Spleen (tissue), 11 donors: ENCODE measurements at regions not wholly inside any gene's neighbourhood (a gene's known extent, or its start where the extent isn't known, plus 50 kb on each side); places are given as distances from the start of the nearest gene placed in this dataset.
A peak's percentile ranks its signal among the peaks of the same experiment; 100 is the strongest.

Experiments
- DNase-seq: peaks from one replicate; pipeline ENCODE4 v3.0.0-alpha.2; 2020
- H3K27ac ChIP-seq, 8 donors: fragments of 200-600 bp; sonication (generic) in 7 of 8; 1 replicate in 4 of 8; 2 replicates in 4 of 8; pipeline versions ENCODE4 v1.5.0 to v1.8.0; 2016 to 2021; ENCODE audit warnings: inconsistent platforms in 4 of 8, mild to moderate bottlenecking in 4 of 8, moderate library complexity in 1 of 8
- H3K27me3 ChIP-seq, 7 donors: fragments of 200-600 bp; sonication (generic) in 6 of 7; replicated peaks in 1 of 7; 1 replicate in 4 of 7; 2 replicates in 3 of 7; pipeline versions ENCODE4 v1.5.0 to v1.8.0; 2016 to 2021; ENCODE audit warnings: inconsistent platforms in 3 of 7, mild to moderate bottlenecking in 1 of 7
- H3K36me3 ChIP-seq, 6 donors: fragments of 200-600 bp; sonication (generic) in 5 of 6; 1 replicate in 4 of 6; 2 replicates in 2 of 6; pipeline versions ENCODE4 v1.5.0 to v1.8.0; 2016 to 2021; ENCODE audit warnings: inconsistent platforms in 2 of 6
- H3K4me1 ChIP-seq, 6 donors: fragments of 200-600 bp; sonication (generic) in 5 of 6; 1 replicate in 3 of 6; 2 replicates in 3 of 6; pipeline versions ENCODE4 v1.5.0 to v1.8.0; 2016 to 2021; ENCODE audit warnings: inconsistent platforms in 3 of 6
- H3K4me3 ChIP-seq, 8 donors: fragments of 200-600 bp; sonication (generic) in 7 of 8; 1 replicate in 4 of 8; 2 replicates in 4 of 8; pipeline versions ENCODE4 v1.5.0 to v1.8.0; 2016 to 2021; ENCODE audit warnings: inconsistent platforms in 4 of 8, mild to moderate bottlenecking in 4 of 8, moderate library complexity in 2 of 8
- H3K9me3 ChIP-seq, 8 donors: fragments of 200-600 bp; sonication (generic) in 7 of 8; 1 replicate in 4 of 8; 2 replicates in 4 of 8; pipeline versions ENCODE4 v1.5.0 to v1.8.0; 2016 to 2021; ENCODE audit warnings: inconsistent platforms in 4 of 8
- POLR2A ChIP-seq, 3 donors: fragments of 450-650 bp; IDR thresholded peaks; one replicate each; pipeline ENCODE4 v1.5.1; 2017; ENCODE audit warnings: antibody characterized with exemption in 3 of 3, mild to moderate bottlenecking in 1 of 3
- POLR2AphosphoS5 ChIP-seq, 3 donors: sonication (generic); formaldehyde crosslinking; IDR thresholded peaks; one replicate each; pipeline ENCODE4 v1.5.1; 2017; ENCODE audit warnings: antibody characterized with exemption in 3 of 3
- WGBS, 5 donors: extraction: QIAGEN DNeasy Blood & Tissue Kit in 3 of 5; methylation state at CpG; one replicate each; pipeline versions ENCODE4 v1.1.5 to v1.1.7; 2013 to 2018; 5-methylcytosine and 5-hydroxymethylcytosine counted together
- intact Hi-C: fragments of 100-400 bp; cut with DNase I; formaldehyde crosslinking; loops from one replicate; pipeline ENCODE4 v1.15.0; 2023; ENCODE audit warnings: low total_unique reads
- TF ChIP-seq, protein P1 (sequence below), 11 experiments: fragments of 200-600 bp in 7 of 11; fragments of 450-650 bp in 4 of 11; sonication (generic) in 4 of 11; IDR thresholded peaks in 8 of 11; conservative IDR thresholded peaks in 3 of 11; 1 replicate in 7 of 11; 2 replicates in 4 of 11; pipeline versions ENCODE4 v1.4.0 to v1.8.0; 2016 to 2021; ENCODE audit warnings: antibody characterized with exemption in 11 of 11, inconsistent platforms in 4 of 11, mild to moderate bottlenecking in 1 of 11
- donor health status: healthy with polysubstance abuse.
- donor health status: DM: no; HTN: no; CAD: no; lungs with moderate emphysema.
- donor health status: DM: no; HTN: no; CAD: no.
- donor health status: Bipolar disorder and iron deficiency.
- donor health status: healthy.
- donor health status: DM: no; HTN: no; CAD: no.
- donor health status: DM: yes; HTN: yes; CAD: no.

GRCh38 chr14:101022121-101022520 is 118.6 kb upstream of the RTL1 start:
- DNase-seq: peak; percentile 38
- Histone ChIP-seq H3K4me1 (no peaks in the 10 kb centered on the region), H3K36me3 (peaks cover 0 to 15% (median 0%) of the 10 kb centered on the region in 6 donors), H3K27ac (no peak overlapping the region), H3K4me3 (no peak overlapping the region), H3K27me3 (peaks cover 0 to 5% (median 0%) of the 10 kb centered on the region in 7 donors), H3K9me3 (no peaks in the 10 kb centered on the region)
- 78 to 92% (median 86%) methylated on average over 8 of the region's 8 CpGs for WGBS, 5 donors
- TF ChIP-seq, protein P1, sequence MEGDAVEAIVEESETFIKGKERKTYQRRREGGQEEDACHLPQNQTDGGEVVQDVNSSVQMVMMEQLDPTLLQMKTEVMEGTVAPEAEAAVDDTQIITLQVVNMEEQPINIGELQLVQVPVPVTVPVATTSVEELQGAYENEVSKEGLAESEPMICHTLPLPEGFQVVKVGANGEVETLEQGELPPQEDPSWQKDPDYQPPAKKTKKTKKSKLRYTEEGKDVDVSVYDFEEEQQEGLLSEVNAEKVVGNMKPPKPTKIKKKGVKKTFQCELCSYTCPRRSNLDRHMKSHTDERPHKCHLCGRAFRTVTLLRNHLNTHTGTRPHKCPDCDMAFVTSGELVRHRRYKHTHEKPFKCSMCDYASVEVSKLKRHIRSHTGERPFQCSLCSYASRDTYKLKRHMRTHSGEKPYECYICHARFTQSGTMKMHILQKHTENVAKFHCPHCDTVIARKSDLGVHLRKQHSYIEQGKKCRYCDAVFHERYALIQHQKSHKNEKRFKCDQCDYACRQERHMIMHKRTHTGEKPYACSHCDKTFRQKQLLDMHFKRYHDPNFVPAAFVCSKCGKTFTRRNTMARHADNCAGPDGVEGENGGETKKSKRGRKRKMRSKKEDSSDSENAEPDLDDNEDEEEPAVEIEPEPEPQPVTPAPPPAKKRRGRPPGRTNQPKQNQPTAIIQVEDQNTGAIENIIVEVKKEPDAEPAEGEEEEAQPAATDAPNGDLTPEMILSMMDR (IDR thresholded peaks at IDR 0.05 in 8 of 11, conservative IDR thresholded peaks at IDR 0.05 in 3 of 11): no peak
- intact Hi-C loops: no loop called here

GRCh38 chr14:101022916-101023435 is 119.5 kb upstream of the RTL1 start:
- Histone ChIP-seq H3K27me3 (peaks cover 0 to 5% (median 0%) of the 10 kb centered on the region in 7 donors), H3K4me1 (no peaks in the 10 kb centered on the region), H3K9me3 (no peaks in the 10 kb centered on the region), H3K27ac (no peak overlapping the region), H3K36me3 (peaks cover 0 to 15% (median 0%) of the 10 kb centered on the region in 6 donors), H3K4me3 (no peak overlapping the region)
- WGBS, 5 donors: 87 to 96% (median 90%) methylated on average over 15 of the region's 15 CpGs
- no peak for TF ChIP-seq POLR2AphosphoS5 (IDR thresholded peaks at IDR 0.05)
- TF ChIP-seq, protein P1 (IDR thresholded peaks at IDR 0.05 in 8 of 11, conservative IDR thresholded peaks at IDR 0.05 in 3 of 11): no peak
- TF ChIP-seq POLR2A (IDR thresholded peaks at IDR 0.05): no peak
- intact Hi-C loops: no loop called here
- peak; percentile 43 for DNase-seq

- Histone ChIP-seq H3K9me3 (no peaks in the 10 kb centered on the region), H3K4me1 (no peaks in the 10 kb centered on the region), H3K27ac (no peak overlapping the region), H3K4me3 (no peak overlapping the region), H3K27me3 (peaks cover 0 to 5% (median 0%) of the 10 kb centered on the region in 7 donors), H3K36me3 (peaks cover 0 to 17% (median 0%) of the 10 kb centered on the region in 6 donors)
- WGBS, 5 donors: 85 to 96% (median 91%) methylated on average over 10 to 11 of the region's 11 CpGs
- no peak for TF ChIP-seq POLR2AphosphoS5 (IDR thresholded peaks at IDR 0.05)
- TF ChIP-seq, protein P1 (IDR thresholded peaks at IDR 0.05 in 8 of 11, conservative IDR thresholded peaks at IDR 0.05 in 3 of 11): no peak
- TF ChIP-seq POLR2A (IDR thresholded peaks at IDR 0.05): no peak
- intact Hi-C loops: no loop called here
- peak; percentile 18 for DNase-seq
Measured at GRCh38 chr14:101024686-101025085, 121.2 kb upstream of the RTL1 start.

- no peaks in the 10 kb centered on the region for H3K9me3 ChIP-seq
- H3K36me3 ChIP-seq: peaks cover 0 to 19% (median 0%) of the 10 kb centered on the region in 6 donors
- H3K27ac ChIP-seq: no peak overlapping the region
- no peak overlapping the region for H3K4me3 ChIP-seq
- intact Hi-C loops: no loop called here
- peaks cover 0 to 5% (median 0%) of the 10 kb centered on the region in 7 donors for H3K27me3 ChIP-seq
- no peaks in the 10 kb centered on the region for H3K4me1 ChIP-seq
- peak; percentile 35 for DNase-seq
- whole genome bisulfite sequencing, 5 donors: 85 to 95% (median 91%) methylated on average over 8 of the region's 8 CpGs
- no peak for TF ChIP-seq POLR2AphosphoS5 (IDR thresholded peaks at IDR 0.05)
- TF ChIP-seq POLR2A (IDR thresholded peaks at IDR 0.05): no peak
- TF ChIP-seq, protein P1 (IDR thresholded peaks at IDR 0.05 in 8 of 11, conservative IDR thresholded peaks at IDR 0.05 in 3 of 11): no peak
Measured at GRCh38 chr14:101025131-101025530, 121.6 kb upstream of the RTL1 start.
